B cell (primary cell): ENCODE measurements at regions not wholly inside any gene's neighbourhood (a gene's known extent, or its start where the extent isn't known, plus 50 kb on each side); places are given as distances from the start of the nearest gene placed in this dataset.

Experiments used
- ATAC-seq: fragments of 200-7000 bp; cut with Tn5 transposase; one replicate; pipeline ENCODE4 v1.10.0; 2021; ENCODE audit warnings: low read depth, mild to moderate bottlenecking, moderate number of reproducible peaks, moderate library complexity
- CTCF ChIA-PET: fragments of 350-600 bp; sonication (Branson Sonifier 250); formaldehyde crosslinking; loops from one replicate; lab custom pipeline; 2021; ENCODE audit warnings: antibody characterized with exemption, inconsistent platforms; lab: Charles Lee
- POLR2A ChIA-PET: fragments of 350-600 bp; sonication (Branson Sonifier 250); formaldehyde crosslinking; loops from one replicate; lab custom pipeline; 2021; ENCODE audit warnings: antibody characterized with exemption; lab: Charles Lee
- DNase-seq: peaks from one replicate; pipeline ENCODE4 v3.0.0; 2013
- H2AFZ ChIP-seq: 2 replicates; pipeline ENCODE4 v1.6.1; 2012; ENCODE audit warnings: mild to moderate bottlenecking, low read depth, low read length; ENCODE audit not compliant: insufficient read depth, poor library complexity, severe bottlenecking
- H3K27ac ChIP-seq, 2 donors: 1 replicate in 1 of 2; 2 replicates in 1 of 2; pipeline ENCODE4 v1.5.1; 2012 to 2013; ENCODE audit warnings: low read length in 2 of 2, mild to moderate bottlenecking in 2 of 2, moderate library complexity in 1 of 2
- H3K27me3 ChIP-seq, 4 experiments: fragments of 200-600 bp in 1 of 4; sonication (generic) in 1 of 4; replicated peaks in 1 of 4; 1 replicate in 2 of 4; 2 replicates in 2 of 4; pipeline versions ENCODE4 v1.6.1 to v1.7.0; 2013 to 2016; ENCODE audit warnings: low read length in 3 of 4, mild to moderate bottlenecking in 2 of 4, mixed read lengths in 1 of 4, moderate library complexity in 1 of 4; ENCODE audit not compliant: insufficient read depth in 4 of 4, control insufficient read depth in 3 of 4; ENCODE audit errors: control extremely low read depth in 1 of 4
- H3K36me3 ChIP-seq, 2 experiments: replicated peaks in 1 of 2; 1 replicate in 1 of 2; 2 replicates in 1 of 2; pipeline versions ENCODE4 v1.6.1 to v1.7.1; 2013; ENCODE audit warnings: low read length in 1 of 2; ENCODE audit not compliant: insufficient read depth in 2 of 2, control insufficient read depth in 1 of 2; ENCODE audit errors: control extremely low read depth in 1 of 2, extremely low read depth in 1 of 2
- H3K4me1 ChIP-seq, 2 donors: fragments of 200-600 bp in 1 of 2; sonication (generic) in 1 of 2; 1 replicate in 1 of 2; 2 replicates in 1 of 2; pipeline versions ENCODE4 v1.5.1 to v1.6.1; 2013 to 2017; ENCODE audit warnings: low read length in 2 of 2; ENCODE audit not compliant: control insufficient read depth in 2 of 2, insufficient read depth in 2 of 2
- H3K4me2 ChIP-seq: replicated peaks from 2 replicates; pipeline ENCODE3; 2012; ENCODE audit warnings: mild to moderate bottlenecking, low read depth, low read length; ENCODE audit not compliant: poor library complexity, severe bottlenecking
- H3K4me3 ChIP-seq, 5 experiments: fragments of 200-600 bp in 1 of 5; sonication (generic) in 1 of 5; 1 replicate in 3 of 5; 2 replicates in 2 of 5; pipeline versions ENCODE4 v1.5.1 to v1.7.0; 2011 to 2016; ENCODE audit warnings: low read length in 4 of 5, mild to moderate bottlenecking in 4 of 5, low read depth in 2 of 5, control low read depth in 1 of 5, moderate library complexity in 1 of 5; ENCODE audit not compliant: insufficient read depth in 1 of 5; ENCODE audit errors: control extremely low read depth in 1 of 5, extremely low read depth in 1 of 5
- H3K79me2 ChIP-seq: fragments of 200-600 bp; sonication (generic); one replicate; pipeline ENCODE4 v1.6.0; 2016; ENCODE audit warnings: low read length; ENCODE audit not compliant: control insufficient read depth, insufficient read depth
- H3K9ac ChIP-seq: fragments of 200-600 bp; sonication (generic); 2 replicates; pipeline ENCODE4 v1.6.1; 2017; ENCODE audit warnings: mild to moderate bottlenecking, low read length, moderate library complexity
- H3K9me3 ChIP-seq, 3 donors: one replicate each; pipeline versions ENCODE4 v1.6.1 to v1.7.1; 2013; ENCODE audit warnings: low read length in 2 of 3; ENCODE audit not compliant: control insufficient read depth in 2 of 3, insufficient read depth in 1 of 3; ENCODE audit errors: control extremely low read depth in 1 of 3
- H4K20me1 ChIP-seq: 2 replicates; pipeline ENCODE4 v1.6.0; 2012; ENCODE audit warnings: mild to moderate bottlenecking, low read length; ENCODE audit not compliant: insufficient read depth, control insufficient read depth, poor library complexity, severe bottlenecking
- H3K27ac Mint-ChIP-seq: one replicate; pipeline ENCODE4 v1.8.0; 2021; ENCODE audit warnings: mixed read lengths
- H3K27me3 Mint-ChIP-seq: one replicate; pipeline ENCODE4 v1.8.0; 2021; ENCODE audit warnings: mixed read lengths
- H3K4me1 Mint-ChIP-seq: one replicate; pipeline ENCODE4 v1.8.0; 2021; ENCODE audit warnings: mixed read lengths
- H3K4me3 Mint-ChIP-seq: one replicate; pipeline ENCODE4 v1.8.0; 2021; ENCODE audit warnings: mixed read lengths
- H3K9me3 Mint-ChIP-seq: one replicate; pipeline ENCODE4 v1.8.0; 2022; ENCODE audit warnings: mixed read lengths; ENCODE audit not compliant: insufficient read depth
- EZH2 ChIP-seq: IDR thresholded peaks from 2 replicates; pipeline ENCODE4 v1.6.1; 2012; ENCODE audit warnings: borderline replicate concordance, low read depth, mild to moderate bottlenecking, moderate library complexity, low read length; ENCODE audit not compliant: insufficient read depth, poor library complexity, severe bottlenecking
- WGBS: methylation state at CpG from one replicate; pipeline ENCODE4 v1.1.5; 2013; ENCODE audit warnings: missing lambda C conversion rate; ENCODE audit not compliant: insufficient coverage; 5-methylcytosine and 5-hydroxymethylcytosine counted together
- intact Hi-C: fragments of 100-400 bp; cut with micrococcal nuclease; formaldehyde crosslinking; loops from one replicate; pipeline ENCODE4 v1.10.0; 2022
- TF ChIP-seq, protein P1 (sequence below): fragments of 200-600 bp; IDR thresholded peaks from one replicate; pipeline ENCODE4 v1.8.0; 2022; ENCODE audit warnings: antibody characterized with exemption, mild to moderate bottlenecking

DNA sequence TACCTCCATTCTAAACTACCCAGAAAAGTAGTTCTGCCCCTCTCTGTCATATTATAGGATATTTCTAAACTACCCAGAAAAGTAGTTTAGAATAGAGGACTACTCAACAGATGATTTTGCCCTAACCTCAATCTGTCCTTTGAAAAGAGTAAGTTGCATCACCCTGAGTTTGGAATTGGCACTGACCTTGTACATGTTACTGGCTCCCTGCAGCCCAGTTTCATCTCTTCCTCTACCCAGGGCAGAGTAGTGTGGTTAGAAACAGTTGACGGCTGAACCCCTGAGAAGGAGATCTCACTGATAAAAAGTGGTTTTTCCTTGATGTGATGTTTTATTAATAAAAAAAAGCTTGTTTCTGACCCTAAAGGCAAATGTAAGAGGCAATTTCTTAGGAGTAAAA is 340.5 kb upstream of the NECTIN3 start:
- CTCF ChIA-PET = no interaction called here
- H3K4me2 ChIP-seq = no peak overlapping the region
- peaks cover 5% of the 10 kb centered on the region for H3K4me1 Mint-ChIP-seq

DNA sequence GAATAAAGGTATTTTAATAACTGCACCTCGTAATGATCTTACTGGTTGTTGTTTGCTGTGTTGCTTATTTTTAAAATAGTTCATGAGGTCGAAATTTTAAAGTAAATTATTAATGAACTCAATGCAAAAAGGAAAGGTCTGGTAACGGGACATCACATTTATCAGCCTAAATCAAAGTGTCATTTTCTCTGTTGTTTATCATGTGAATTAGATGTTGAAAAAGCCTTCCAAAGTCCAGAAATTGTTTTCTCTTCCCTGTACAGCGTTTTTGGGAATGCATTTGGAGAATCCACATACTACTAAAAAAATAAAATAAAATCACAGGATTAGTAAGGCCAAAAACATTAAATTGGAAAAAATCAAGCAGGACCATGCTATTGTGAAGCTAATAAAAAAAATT is 339.2 kb upstream of the NECTIN3 start:
- H3K27me3 ChIP-seq = peaks cover 0 to 21% (median 4%) of the 10 kb centered on the region in 4 experiments
- Mint-ChIP-seq H3K27ac (no peak overlapping the region), H3K27me3 (peaks cover 31% of the 10 kb centered on the region), H3K9me3 (no peaks in the 10 kb centered on the region), H3K4me1 (peaks cover 13% of the 10 kb centered on the region), H3K4me3 (no peak overlapping the region)
- no peak overlapping the region for H2AFZ ChIP-seq
- H3K4me2 ChIP-seq = no peak overlapping the region
- WGBS = no CpG with 5 or more reads among the region's 4 CpGs
- no peaks in the 10 kb centered on the region for H3K36me3 ChIP-seq
- no peak overlapping the region for H3K27ac ChIP-seq
- H3K9me3 ChIP-seq = peaks cover 0 to 6% (median 2%) of the 10 kb centered on the region in 3 donors
- DNase-seq (no peak), ATAC-seq (no peak)
- intact Hi-C loops = no loop called here
- no peaks in the 10 kb centered on the region for H4K20me1 ChIP-seq
- H3K79me2 ChIP-seq = no peaks in the 10 kb centered on the region
- H3K4me1 ChIP-seq = peaks cover 12% of the 10 kb centered on the region in 2 donors
- TF ChIP-seq, protein P1, sequence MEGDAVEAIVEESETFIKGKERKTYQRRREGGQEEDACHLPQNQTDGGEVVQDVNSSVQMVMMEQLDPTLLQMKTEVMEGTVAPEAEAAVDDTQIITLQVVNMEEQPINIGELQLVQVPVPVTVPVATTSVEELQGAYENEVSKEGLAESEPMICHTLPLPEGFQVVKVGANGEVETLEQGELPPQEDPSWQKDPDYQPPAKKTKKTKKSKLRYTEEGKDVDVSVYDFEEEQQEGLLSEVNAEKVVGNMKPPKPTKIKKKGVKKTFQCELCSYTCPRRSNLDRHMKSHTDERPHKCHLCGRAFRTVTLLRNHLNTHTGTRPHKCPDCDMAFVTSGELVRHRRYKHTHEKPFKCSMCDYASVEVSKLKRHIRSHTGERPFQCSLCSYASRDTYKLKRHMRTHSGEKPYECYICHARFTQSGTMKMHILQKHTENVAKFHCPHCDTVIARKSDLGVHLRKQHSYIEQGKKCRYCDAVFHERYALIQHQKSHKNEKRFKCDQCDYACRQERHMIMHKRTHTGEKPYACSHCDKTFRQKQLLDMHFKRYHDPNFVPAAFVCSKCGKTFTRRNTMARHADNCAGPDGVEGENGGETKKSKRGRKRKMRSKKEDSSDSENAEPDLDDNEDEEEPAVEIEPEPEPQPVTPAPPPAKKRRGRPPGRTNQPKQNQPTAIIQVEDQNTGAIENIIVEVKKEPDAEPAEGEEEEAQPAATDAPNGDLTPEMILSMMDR = no peak
- ChIA-PET CTCF (no interaction called here), POLR2A (no interaction called here)
- no peak overlapping the region for H3K4me3 ChIP-seq
- H3K9ac ChIP-seq = no peak overlapping the region

More for the DNA sequence above, 340.5 kb upstream of the NECTIN3 start:
- H3K27ac ChIP-seq = no peak overlapping the region
- no peaks in the 10 kb centered on the region for H3K36me3 ChIP-seq
- no peaks in the 10 kb centered on the region for H4K20me1 ChIP-seq
- peaks cover 0 to 21% (median 4%) of the 10 kb centered on the region in 4 experiments for H3K27me3 ChIP-seq
- peaks cover 4% of the 10 kb centered on the region in 2 donors for H3K4me1 ChIP-seq
- Mint-ChIP-seq H3K4me3 (no peak overlapping the region), H3K27ac (no peak overlapping the region), H3K9me3 (no peaks in the 10 kb centered on the region), H3K27me3 (peaks cover 34% of the 10 kb centered on the region)
- no peak overlapping the region for H3K9ac ChIP-seq
- POLR2A ChIA-PET = no interaction called here
- intact Hi-C loops = no loop called here
- H3K4me3 ChIP-seq = no peak overlapping the region
- H2AFZ ChIP-seq = no peak overlapping the region
- no CpG with 5 or more reads among the region's 1 CpG for WGBS
- ATAC-seq (no peak), DNase-seq (no peak)
- no peaks in the 10 kb centered on the region for H3K79me2 ChIP-seq
- peaks cover 0 to 2% (median 0%) of the 10 kb centered on the region in 3 donors for H3K9me3 ChIP-seq
- TF ChIP-seq EZH2 = no peak
- TF ChIP-seq, protein P1 = no peak
